ENCODE measurements at regions not wholly inside any gene's neighbourhood (a gene's known extent, or its start where the extent isn't known, plus 50 kb on each side); places are given as distances from the start of the nearest gene placed in this dataset.

- no peaks in the 10 kb centered on the region for H3K36me3 ChIP-seq (ENCODE audit: insufficient read depth, low read length)
- no peaks in the 10 kb centered on the region for H3K27me3 ChIP-seq (ENCODE audit: insufficient read depth, low read length)
- H3K4me3 ChIP-seq (ENCODE audit: low read length) = no peak overlapping the region
- no peak overlapping the region for H2AFZ ChIP-seq (ENCODE audit: low read depth, low read length)
- H3K4me1 ChIP-seq (ENCODE audit: insufficient read depth, low read length) = no peaks in the 10 kb centered on the region
- no peaks in the 10 kb centered on the region for H3K9me3 ChIP-seq (ENCODE audit: low read length)
These were observed 722.9 kb downstream of the SLITRK6 start for GRCh38 chr13:85076343-85076742.

- H3K9me3 ChIP-seq (ENCODE audit: low read length) = no peaks in the 10 kb centered on the region
- no peak overlapping the region for H3K4me3 ChIP-seq (ENCODE audit: low read length)
- no peaks in the 10 kb centered on the region for H3K27me3 ChIP-seq (ENCODE audit: insufficient read depth, low read length)
- no peaks in the 10 kb centered on the region for H3K36me3 ChIP-seq (ENCODE audit: insufficient read depth, low read length)
- H2AFZ ChIP-seq (ENCODE audit: low read depth, low read length) = no peak overlapping the region
- H3K4me1 ChIP-seq (ENCODE audit: insufficient read depth, low read length) = no peaks in the 10 kb centered on the region
These were observed 724.5 kb downstream of the SLITRK6 start for GRCh38 chr13:85074543-85075313.

GRCh38 chr13:85068231-85068630, 731.0 kb downstream of the SLITRK6 start:
- Histone ChIP-seq H3K27me3 (ENCODE audit: insufficient read depth, low read length) (no peaks in the 10 kb centered on the region), H3K4me1 (ENCODE audit: insufficient read depth, low read length) (peaks cover 10% of the 10 kb centered on the region), H3K36me3 (ENCODE audit: insufficient read depth, low read length) (no peaks in the 10 kb centered on the region), H2AFZ (ENCODE audit: low read depth, low read length) (no peak overlapping the region), H3K9me3 (ENCODE audit: low read length) (no peaks in the 10 kb centered on the region), H3K4me3 (ENCODE audit: low read length) (no peak overlapping the region)

GRCh38 chr13:85040215-85040614, 759.0 kb downstream of the SLITRK6 start:
- Histone ChIP-seq H3K4me3 (ENCODE audit: low read length) (no peak overlapping the region), H3K4me1 (ENCODE audit: insufficient read depth, low read length) (no peaks in the 10 kb centered on the region), H3K9me3 (ENCODE audit: low read length) (no peaks in the 10 kb centered on the region), H2AFZ (ENCODE audit: low read depth, low read length) (no peak overlapping the region), H3K36me3 (ENCODE audit: insufficient read depth, low read length) (no peaks in the 10 kb centered on the region), H3K27me3 (ENCODE audit: insufficient read depth, low read length) (no peaks in the 10 kb centered on the region)

GRCh38 chr13:85031771-85032170, 767.4 kb downstream of the SLITRK6 start:
- no peaks in the 10 kb centered on the region for H3K4me1 ChIP-seq (ENCODE audit: insufficient read depth, low read length)
- no peaks in the 10 kb centered on the region for H3K27me3 ChIP-seq (ENCODE audit: insufficient read depth, low read length)
- H2AFZ ChIP-seq (ENCODE audit: low read depth, low read length) = no peak overlapping the region
- no peaks in the 10 kb centered on the region for H3K9me3 ChIP-seq (ENCODE audit: low read length)
- H3K36me3 ChIP-seq (ENCODE audit: insufficient read depth, low read length) = no peaks in the 10 kb centered on the region
- no peak overlapping the region for H3K4me3 ChIP-seq (ENCODE audit: low read length)

- H3K27me3 ChIP-seq (ENCODE audit: insufficient read depth, low read length) = no peaks in the 10 kb centered on the region
- no peaks in the 10 kb centered on the region for H3K36me3 ChIP-seq (ENCODE audit: insufficient read depth, low read length)
These were observed 771.2 kb downstream of the SLITRK6 start for GRCh38 chr13:85028035-85028434.

GRCh38 chr13:85019121-85019520, 780.1 kb downstream of the SLITRK6 start:
- Histone ChIP-seq H3K4me3 (ENCODE audit: low read length) (no peak overlapping the region), H3K4me1 (ENCODE audit: insufficient read depth, low read length) (no peaks in the 10 kb centered on the region), H2AFZ (ENCODE audit: low read depth, low read length) (no peak overlapping the region)

More at GRCh38 chr13:85028035-85028434, 771.2 kb downstream of the SLITRK6 start:
- Histone ChIP-seq H3K4me1 (ENCODE audit: insufficient read depth, low read length) (no peaks in the 10 kb centered on the region), H3K4me3 (ENCODE audit: low read length) (no peak overlapping the region), H2AFZ (ENCODE audit: low read depth, low read length) (no peak overlapping the region), H3K9me3 (ENCODE audit: low read length) (no peaks in the 10 kb centered on the region)

GRCh38 chr13:85013006-85013405, 786.2 kb downstream of the SLITRK6 start:
- H3K4me1 ChIP-seq (ENCODE audit: insufficient read depth, low read length) = no peaks in the 10 kb centered on the region
- no peaks in the 10 kb centered on the region for H3K36me3 ChIP-seq (ENCODE audit: insufficient read depth, low read length)
- H2AFZ ChIP-seq (ENCODE audit: low read depth, low read length) = no peak overlapping the region
- no peaks in the 10 kb centered on the region for H3K27me3 ChIP-seq (ENCODE audit: insufficient read depth, low read length)
- H3K9me3 ChIP-seq (ENCODE audit: low read length) = no peaks in the 10 kb centered on the region
- no peak overlapping the region for H3K4me3 ChIP-seq (ENCODE audit: low read length)

More at GRCh38 chr13:85019121-85019520, 780.1 kb downstream of the SLITRK6 start:
- Histone ChIP-seq H3K9me3 (ENCODE audit: low read length) (no peaks in the 10 kb centered on the region), H3K36me3 (ENCODE audit: insufficient read depth, low read length) (no peaks in the 10 kb centered on the region), H3K27me3 (ENCODE audit: insufficient read depth, low read length) (no peaks in the 10 kb centered on the region)

- Histone ChIP-seq H3K27me3 (ENCODE audit: insufficient read depth, low read length) (no peaks in the 10 kb centered on the region), H3K36me3 (ENCODE audit: insufficient read depth, low read length) (no peaks in the 10 kb centered on the region), H3K4me1 (ENCODE audit: insufficient read depth, low read length) (no peaks in the 10 kb centered on the region), H3K9me3 (ENCODE audit: low read length) (no peaks in the 10 kb centered on the region), H2AFZ (ENCODE audit: low read depth, low read length) (no peak overlapping the region), H3K4me3 (ENCODE audit: low read length) (no peak overlapping the region)
These were observed 789.8 kb downstream of the SLITRK6 start for GRCh38 chr13:85009447-85009846.

GRCh38 chr13:84999252-84999651, 800.0 kb downstream of the SLITRK6 start:
- H3K27me3 ChIP-seq (ENCODE audit: insufficient read depth, low read length) = no peaks in the 10 kb centered on the region
- no peaks in the 10 kb centered on the region for H3K9me3 ChIP-seq (ENCODE audit: low read length)
- no peaks in the 10 kb centered on the region for H3K36me3 ChIP-seq (ENCODE audit: insufficient read depth, low read length)
- no peaks in the 10 kb centered on the region for H3K4me1 ChIP-seq (ENCODE audit: insufficient read depth, low read length)
- no peak overlapping the region for H3K4me3 ChIP-seq (ENCODE audit: low read length)
- H2AFZ ChIP-seq (ENCODE audit: low read depth, low read length) = no peak overlapping the region

GRCh38 chr13:84998681-84999080, 800.5 kb downstream of the SLITRK6 start:
- no peaks in the 10 kb centered on the region for H3K4me1 ChIP-seq (ENCODE audit: insufficient read depth, low read length)

GRCh38 chr13:84997858-84998257, 801.4 kb downstream of the SLITRK6 start:
- Histone ChIP-seq H3K4me1 (ENCODE audit: insufficient read depth, low read length) (no peaks in the 10 kb centered on the region), H3K27me3 (ENCODE audit: insufficient read depth, low read length) (no peaks in the 10 kb centered on the region)

More at GRCh38 chr13:84998681-84999080, 800.5 kb downstream of the SLITRK6 start:
- Histone ChIP-seq H3K9me3 (ENCODE audit: low read length) (no peaks in the 10 kb centered on the region), H3K36me3 (ENCODE audit: insufficient read depth, low read length) (no peaks in the 10 kb centered on the region), H3K4me3 (ENCODE audit: low read length) (no peak overlapping the region), H3K27me3 (ENCODE audit: insufficient read depth, low read length) (no peaks in the 10 kb centered on the region), H2AFZ (ENCODE audit: low read depth, low read length) (no peak overlapping the region)

GRCh38 chr13:84994582-84994981, 804.6 kb downstream of the SLITRK6 start:
- Histone ChIP-seq H3K36me3 (ENCODE audit: insufficient read depth, low read length) (no peaks in the 10 kb centered on the region), H3K4me3 (ENCODE audit: low read length) (no peak overlapping the region), H3K4me1 (ENCODE audit: insufficient read depth, low read length) (no peaks in the 10 kb centered on the region), H2AFZ (ENCODE audit: low read depth, low read length) (no peak overlapping the region), H3K9me3 (ENCODE audit: low read length) (no peaks in the 10 kb centered on the region), H3K27me3 (ENCODE audit: insufficient read depth, low read length) (no peaks in the 10 kb centered on the region)

More at GRCh38 chr13:84997858-84998257, 801.4 kb downstream of the SLITRK6 start:
- Histone ChIP-seq H3K9me3 (ENCODE audit: low read length) (no peaks in the 10 kb centered on the region), H2AFZ (ENCODE audit: low read depth, low read length) (no peak overlapping the region), H3K36me3 (ENCODE audit: insufficient read depth, low read length) (no peaks in the 10 kb centered on the region), H3K4me3 (ENCODE audit: low read length) (no peak overlapping the region)

- Histone ChIP-seq H3K4me1 (ENCODE audit: insufficient read depth, low read length) (no peaks in the 10 kb centered on the region), H2AFZ (ENCODE audit: low read depth, low read length) (no peak overlapping the region), H3K36me3 (ENCODE audit: insufficient read depth, low read length) (no peaks in the 10 kb centered on the region), H3K4me3 (ENCODE audit: low read length) (no peak overlapping the region), H3K27me3 (ENCODE audit: insufficient read depth, low read length) (no peaks in the 10 kb centered on the region), H3K9me3 (ENCODE audit: low read length) (no peaks in the 10 kb centered on the region)
These were observed 813.4 kb downstream of the SLITRK6 start for GRCh38 chr13:84985860-84986259.

Data from neuron (in vitro differentiated cells).